ENCODE measurements at regions not wholly inside any gene's neighbourhood (a gene's known extent, or its start where the extent isn't known, plus 50 kb on each side); places are given as distances from the start of the nearest gene placed in this dataset.

- ChIA-PET CTCF (no interaction called here), POLR2A (no interaction called here)
- no peaks in the 10 kb centered on the region for H3K9me3 Mint-ChIP-seq (ENCODE audit: unreplicated experiment)
- no peak for DNase-seq
- Histone ChIP-seq H3K4me3 (ENCODE audit: low read depth, low read length) (no peak overlapping the region), H3K4me1 (no peaks in the 10 kb centered on the region), H3K27me3 (replicated peaks; ENCODE audit: control insufficient read depth, insufficient read depth, low read length) (no peaks in the 10 kb centered on the region), H3K36me3 (ENCODE audit: control insufficient read depth, insufficient read depth, low read length) (no peaks in the 10 kb centered on the region), H3K9me3 (no peaks in the 10 kb centered on the region)
- TF ChIP-seq CTCF (IDR thresholded peaks at IDR 0.05; ENCODE audit: insufficient read depth in 1 of 2, low read depth in 1 of 2, low read length in 1 of 2, severe bottlenecking in 1 of 2, unreplicated experiment in 1 of 2): no peak
- H3K27me3 Mint-ChIP-seq (ENCODE audit: insufficient read depth, unreplicated experiment): peaks cover 2% of the 10 kb centered on the region
- H3K27ac Mint-ChIP-seq (ENCODE audit: unreplicated experiment): no peak overlapping the region
- BruUV-seq (replicated peaks): no TSS peak
- H3K4me3 Mint-ChIP-seq (ENCODE audit: unreplicated experiment): no peak overlapping the region
- intact Hi-C loops (cut with micrococcal nuclease; ENCODE audit: unreplicated experiment): no loop called here
- no peaks in the 10 kb centered on the region for H3K4me1 Mint-ChIP-seq (ENCODE audit: low read depth, unreplicated experiment)
- no peaks in the 10 kb centered on the region for H3K36me3 Mint-ChIP-seq (ENCODE audit: insufficient read depth, unreplicated experiment)
These were observed 271.9 kb downstream of the LOXHD1 start for GRCh38 chr18:46385124-46385523.

- peaks cover 2% of the 10 kb centered on the region for H3K27me3 Mint-ChIP-seq (ENCODE audit: insufficient read depth, unreplicated experiment)
- no peaks in the 10 kb centered on the region for H3K36me3 Mint-ChIP-seq (ENCODE audit: insufficient read depth, unreplicated experiment)
- CTCF ChIA-PET: no interaction called here
- POLR2A ChIA-PET: no interaction called here
- no peaks in the 10 kb centered on the region for H3K27me3 ChIP-seq (replicated peaks; ENCODE audit: control insufficient read depth, insufficient read depth, low read length)
- H3K4me3 ChIP-seq (ENCODE audit: low read depth, low read length): no peak overlapping the region
- H3K36me3 ChIP-seq (ENCODE audit: control insufficient read depth, insufficient read depth, low read length): no peaks in the 10 kb centered on the region
- no peaks in the 10 kb centered on the region for H3K4me1 Mint-ChIP-seq (ENCODE audit: low read depth, unreplicated experiment)
- BruUV-seq (replicated peaks): no TSS peak
- H3K9me3 ChIP-seq: no peaks in the 10 kb centered on the region
- no peak for TF ChIP-seq CTCF (IDR thresholded peaks at IDR 0.05; ENCODE audit: insufficient read depth in 1 of 2, low read depth in 1 of 2, low read length in 1 of 2, severe bottlenecking in 1 of 2, unreplicated experiment in 1 of 2)
- H3K4me3 Mint-ChIP-seq (ENCODE audit: unreplicated experiment): no peak overlapping the region
- H3K9me3 Mint-ChIP-seq (ENCODE audit: unreplicated experiment): no peaks in the 10 kb centered on the region
- intact Hi-C loops (cut with micrococcal nuclease; ENCODE audit: unreplicated experiment): no loop called here
- no peak overlapping the region for H3K27ac Mint-ChIP-seq (ENCODE audit: unreplicated experiment)
- no peaks in the 10 kb centered on the region for H3K4me1 ChIP-seq
- DNase-seq: no peak
These were observed 270.2 kb downstream of the LOXHD1 start for GRCh38 chr18:46386788-46387187.

GRCh38 chr18:46387441-46388131 lies 269.4 kb downstream of the LOXHD1 start:
- TF ChIP-seq CTCF (IDR thresholded peaks at IDR 0.05; ENCODE audit: insufficient read depth in 1 of 2, low read depth in 1 of 2, low read length in 1 of 2, severe bottlenecking in 1 of 2, unreplicated experiment in 1 of 2): no peak
- H3K36me3 Mint-ChIP-seq (ENCODE audit: insufficient read depth, unreplicated experiment): no peaks in the 10 kb centered on the region
- H3K4me3 Mint-ChIP-seq (ENCODE audit: unreplicated experiment): no peak overlapping the region
- H3K4me3 ChIP-seq (ENCODE audit: low read depth, low read length): no peak overlapping the region
- peaks cover 2% of the 10 kb centered on the region for H3K27me3 Mint-ChIP-seq (ENCODE audit: insufficient read depth, unreplicated experiment)
- ChIA-PET POLR2A (no interaction called here), CTCF (no interaction called here)
- no peaks in the 10 kb centered on the region for H3K9me3 Mint-ChIP-seq (ENCODE audit: unreplicated experiment)
- H3K9me3 ChIP-seq: no peaks in the 10 kb centered on the region
- DNase-seq: no peak
- intact Hi-C loops (cut with micrococcal nuclease; ENCODE audit: unreplicated experiment): no loop called here
- H3K4me1 ChIP-seq: no peaks in the 10 kb centered on the region
- no peak overlapping the region for H3K27ac Mint-ChIP-seq (ENCODE audit: unreplicated experiment)
- BruUV-seq (replicated peaks): no TSS peak
- no peaks in the 10 kb centered on the region for H3K36me3 ChIP-seq (ENCODE audit: control insufficient read depth, insufficient read depth, low read length)
- H3K27me3 ChIP-seq (replicated peaks; ENCODE audit: control insufficient read depth, insufficient read depth, low read length): no peaks in the 10 kb centered on the region
- no peaks in the 10 kb centered on the region for H3K4me1 Mint-ChIP-seq (ENCODE audit: low read depth, unreplicated experiment)

Measured in Caco-2 (cell line).